Common myeloid progenitor, CD34-positive (primary cell): ENCODE measurements at regions not wholly inside any gene's neighbourhood (a gene's known extent, or its start where the extent isn't known, plus 50 kb on each side); places are given as distances from the start of the nearest gene placed in this dataset.

Experiments
- CTCF ChIA-PET: fragments of 350-600 bp; sonication (Branson Sonifier 250); formaldehyde crosslinking; loops from one replicate; lab custom pipeline; 2021; ENCODE audit warnings: antibody characterized with exemption; lab: Charles Lee
- POLR2A ChIA-PET: fragments of 350-600 bp; sonication (Branson Sonifier 250); formaldehyde crosslinking; loops from one replicate; lab custom pipeline; 2021; ENCODE audit warnings: antibody characterized with exemption; lab: Charles Lee
- DNase-seq, 3 donors: peaks; one replicate each; pipeline versions ENCODE4 v3.0.0 to v3.0.0-alpha.2; 2013
- H3K27ac ChIP-seq, 2 experiments: 1 replicate in 1 of 2; 2 replicates in 1 of 2; pipeline ENCODE4 v1.7.0; 2013; ENCODE audit warnings: inconsistent platforms in 2 of 2, low read length in 2 of 2, mild to moderate bottlenecking in 2 of 2, low read depth in 1 of 2, moderate library complexity in 1 of 2; ENCODE audit not compliant: severe bottlenecking in 2 of 2, insufficient read depth in 1 of 2, poor library complexity in 1 of 2
- H3K27me3 ChIP-seq, 5 experiments: replicated peaks in 2 of 5; 1 replicate in 3 of 5; 2 replicates in 2 of 5; pipeline versions ENCODE4 v1.6.1 to v1.7.0; 2013; ENCODE audit warnings: low read length in 4 of 5, mild to moderate bottlenecking in 2 of 5, moderate library complexity in 2 of 5, inconsistent platforms in 1 of 5; ENCODE audit not compliant: insufficient read depth in 5 of 5, control insufficient read depth in 4 of 5
- H3K36me3 ChIP-seq, 4 experiments: 1 replicate in 2 of 4; 2 replicates in 2 of 4; pipeline versions ENCODE4 v1.6.1 to v1.7.0; 2013; ENCODE audit warnings: low read length in 3 of 4, control low read depth in 1 of 4, mild to moderate bottlenecking in 1 of 4; ENCODE audit not compliant: control insufficient read depth in 4 of 4, insufficient read depth in 4 of 4
- H3K4me1 ChIP-seq, 4 experiments: 1 replicate in 3 of 4; 2 replicates in 1 of 4; pipeline versions ENCODE4 v1.6.1 to v1.7.1; 2013; ENCODE audit warnings: low read length in 3 of 4, mild to moderate bottlenecking in 3 of 4, control low read depth in 1 of 4, inconsistent platforms in 1 of 4, moderate library complexity in 1 of 4; ENCODE audit not compliant: control insufficient read depth in 4 of 4, insufficient read depth in 4 of 4; ENCODE audit errors: control extremely low read depth in 1 of 4
- H3K4me3 ChIP-seq, 7 experiments: 1 replicate in 4 of 7; 2 replicates in 3 of 7; pipeline versions ENCODE4 v1.5.1 to v1.7.0; 2013; ENCODE audit warnings: mild to moderate bottlenecking in 7 of 7, low read length in 6 of 7, moderate library complexity in 6 of 7, inconsistent platforms in 2 of 7, low read depth in 2 of 7, control low read depth in 1 of 7; ENCODE audit not compliant: insufficient read depth in 4 of 7, control insufficient read depth in 1 of 7; ENCODE audit errors: extremely low read depth in 1 of 7
- H3K9me3 ChIP-seq, 5 experiments: 1 replicate in 4 of 5; 2 replicates in 1 of 5; pipeline versions ENCODE4 v1.6.1 to v1.7.1; 2013; ENCODE audit warnings: low read length in 4 of 5, mild to moderate bottlenecking in 2 of 5, inconsistent platforms in 1 of 5, low read depth in 1 of 5, moderate library complexity in 1 of 5; ENCODE audit not compliant: control insufficient read depth in 4 of 5, insufficient read depth in 2 of 5; ENCODE audit errors: control extremely low read depth in 1 of 5
- WGBS: methylation state at CpG from one replicate; pipeline ENCODE4 v1.1.5; 2013; ENCODE audit not compliant: insufficient coverage; 5-methylcytosine and 5-hydroxymethylcytosine counted together

- no peak for DNase-seq
- CTCF ChIA-PET: no interaction called here
- POLR2A ChIA-PET: no interaction called here
- H3K4me3 ChIP-seq: no peak overlapping the region
- H3K4me1 ChIP-seq: no peaks in the 10 kb centered on the region
- no peaks in the 10 kb centered on the region for H3K36me3 ChIP-seq
- no CpG with 5 or more reads among the region's 3 CpGs for WGBS
- no peak overlapping the region for H3K27ac ChIP-seq
- H3K27me3 ChIP-seq: peaks cover 3 to 8% (median 6%) of the 10 kb centered on the region in 5 experiments
- peaks cover 0 to 1% (median 0%) of the 10 kb centered on the region in 5 experiments for H3K9me3 ChIP-seq
Measured at GRCh38 chr7:26022982-26023381, 129.0 kb upstream of the NFE2L3 start.

DNA sequence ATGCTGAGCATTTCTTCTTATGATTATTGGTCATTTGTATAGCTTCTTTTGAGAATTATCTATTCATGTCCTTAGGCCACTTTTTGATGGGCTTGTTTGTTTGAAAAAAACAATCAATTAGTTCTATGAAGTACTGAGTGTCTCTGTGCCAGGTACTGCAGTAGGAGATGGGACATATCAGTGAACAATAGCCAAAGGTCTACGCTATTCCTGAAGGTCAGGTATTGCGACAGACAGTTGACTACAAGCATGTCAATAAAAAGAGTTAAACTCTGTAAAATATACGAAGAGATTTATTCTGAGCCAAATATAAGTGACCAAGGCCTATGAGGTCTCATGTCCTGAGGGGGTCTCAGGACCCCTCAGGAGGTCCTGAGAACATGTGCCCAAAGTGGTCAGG lies 122.1 kb upstream of the NFE2L3 start:
- DNase-seq: no peak
- H3K4me1 ChIP-seq: peaks cover 0 to 7% (median 0%) of the 10 kb centered on the region in 4 experiments
- CTCF ChIA-PET: no interaction called here
- WGBS: 100% methylated on average over 3 of the region's 3 CpGs
- POLR2A ChIA-PET: no interaction called here
- no peak overlapping the region for H3K4me3 ChIP-seq
- H3K9me3 ChIP-seq: no peaks in the 10 kb centered on the region
- peaks cover 0 to 4% (median 0%) of the 10 kb centered on the region in 5 experiments for H3K27me3 ChIP-seq
- H3K36me3 ChIP-seq: no peaks in the 10 kb centered on the region
- no peak overlapping the region for H3K27ac ChIP-seq

DNA sequence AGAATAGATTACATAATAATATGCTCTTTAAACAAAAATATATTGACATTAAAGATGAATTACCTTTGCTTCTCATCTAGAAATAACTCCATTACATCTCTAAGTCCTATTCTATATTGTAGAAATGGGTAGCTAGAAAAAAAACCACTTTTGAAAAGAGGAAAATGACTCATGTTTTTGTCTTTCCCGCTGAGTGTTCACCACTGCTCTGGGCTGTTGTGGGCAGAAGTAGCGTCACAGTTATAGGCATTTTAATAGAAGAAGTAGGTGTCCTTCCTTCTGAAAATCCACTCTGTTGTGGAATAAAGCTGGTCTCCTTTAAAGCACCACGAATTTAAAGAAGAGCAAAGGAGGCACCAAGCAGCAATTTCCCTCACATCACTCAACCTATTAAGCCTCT lies 117.6 kb upstream of the NFE2L3 start:
- CTCF ChIA-PET: interaction anchor here (1.0 kb wide), 1 partner anchor 140 kb away, joined by 3 read pairs; no protein-coding TSS in a partner anchor
- Histone ChIP-seq H3K27ac (no peak overlapping the region), H3K4me3 (no peak overlapping the region), H3K9me3 (no peaks in the 10 kb centered on the region), H3K4me1 (peaks cover 0 to 10% (median 0%) of the 10 kb centered on the region in 4 experiments), H3K36me3 (no peaks in the 10 kb centered on the region), H3K27me3 (peaks cover 0 to 9% (median 2%) of the 10 kb centered on the region in 5 experiments)
- 50% methylated on average over 3 of the region's 3 CpGs for WGBS
- POLR2A ChIA-PET: no interaction called here
- DNase-seq: peak in 2 of 3 donors; percentile 68

- DNase-seq: no peak
- Histone ChIP-seq H3K4me3 (no peak overlapping the region), H3K36me3 (no peaks in the 10 kb centered on the region), H3K4me1 (peaks cover 0 to 10% (median 0%) of the 10 kb centered on the region in 4 experiments), H3K27me3 (peaks cover 2 to 19% (median 3%) of the 10 kb centered on the region in 5 experiments), H3K27ac (no peak overlapping the region), H3K9me3 (no peaks in the 10 kb centered on the region)
- ChIA-PET POLR2A (no interaction called here), CTCF (no interaction called here)
Measured at GRCh38 chr7:26035552-26035951, 116.4 kb upstream of the NFE2L3 start.

- no CpG with 5 or more reads among the region's 1 CpG for WGBS
- Histone ChIP-seq H3K27ac (no peak overlapping the region), H3K9me3 (no peaks in the 10 kb centered on the region), H3K4me3 (no peak overlapping the region), H3K4me1 (peaks cover 0 to 10% (median 0%) of the 10 kb centered on the region in 4 experiments), H3K27me3 (peaks cover 2 to 19% (median 3%) of the 10 kb centered on the region in 5 experiments), H3K36me3 (no peaks in the 10 kb centered on the region)
- CTCF ChIA-PET: interaction anchor here (1.1 kb wide), 1 partner anchor 9 kb away, joined by 3 read pairs; no protein-coding TSS in a partner anchor
- POLR2A ChIA-PET: no interaction called here
- DNase-seq: no peak
Measured at GRCh38 chr7:26036092-26036491, 115.9 kb upstream of the NFE2L3 start.

GRCh38 chr7:26038201-26038990 lies 113.6 kb upstream of the NFE2L3 start:
- H3K27me3 ChIP-seq: peaks cover 2 to 23% (median 3%) of the 10 kb centered on the region in 5 experiments
- WGBS: 59% methylated on average over 8 of the region's 9 CpGs
- ChIA-PET CTCF (interaction anchor here (1.2 to 1.6 kb wide), 2 partner anchors 11 to 144 kb away, joined by 3 to 4 read pairs; no protein-coding TSS in a partner anchor), POLR2A (no interaction called here)
- no peak overlapping the region for H3K27ac ChIP-seq
- H3K4me3 ChIP-seq: no peak overlapping the region
- no peaks in the 10 kb centered on the region for H3K9me3 ChIP-seq
- DNase-seq: no peak
- no peaks in the 10 kb centered on the region for H3K36me3 ChIP-seq
- H3K4me1 ChIP-seq: peaks cover 0 to 10% (median 0%) of the 10 kb centered on the region in 4 experiments

GRCh38 chr7:26040085-26040484 lies 111.9 kb upstream of the NFE2L3 start:
- Histone ChIP-seq H3K27ac (no peak overlapping the region), H3K4me3 (no peak overlapping the region), H3K4me1 (peaks cover 0 to 3% (median 0%) of the 10 kb centered on the region in 4 experiments), H3K27me3 (peaks cover 2 to 23% (median 3%) of the 10 kb centered on the region in 5 experiments), H3K36me3 (no peaks in the 10 kb centered on the region), H3K9me3 (no peaks in the 10 kb centered on the region)
- ChIA-PET CTCF (no interaction called here), POLR2A (no interaction called here)
- DNase-seq: no peak
- 100% methylated on average over 3 of the region's 5 CpGs for WGBS
